ENCODE measurements at regions not wholly inside any gene's neighbourhood (a gene's known extent, or its start where the extent isn't known, plus 50 kb on each side); places are given as distances from the start of the nearest gene placed in this dataset.

DNA sequence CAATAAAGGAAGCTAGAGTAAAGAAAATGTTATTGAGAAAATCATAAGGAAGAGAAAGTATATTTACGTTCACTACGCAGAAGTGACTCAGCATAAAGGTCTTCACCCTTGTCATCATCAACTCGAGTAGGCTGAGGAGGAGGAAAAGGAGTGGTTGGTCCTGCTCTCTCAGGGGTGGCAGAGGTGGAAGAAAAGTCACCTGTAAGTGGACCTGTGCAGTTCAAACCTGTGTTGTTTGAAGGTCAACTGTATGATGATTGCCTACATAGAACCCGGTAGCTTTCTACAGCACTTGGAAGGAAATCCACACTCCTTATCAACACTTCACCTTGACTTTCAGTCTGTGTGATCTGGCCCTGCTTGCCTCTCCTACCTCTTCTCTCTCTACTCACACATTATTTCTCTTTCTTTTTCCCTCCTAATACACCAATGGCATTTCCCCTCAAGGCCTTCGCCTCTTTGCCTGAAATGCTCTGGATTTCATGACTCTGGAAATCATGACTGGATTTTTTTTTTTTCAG lies 109.3 kb upstream of the CPEB4 start:
- in situ Hi-C loops (cut with HindIII; ENCODE audit: extremely low pct_ligation_motif_present, low pct_unique_long_range_greater_than_20kb) (no loop called here), intact Hi-C loops (cut with micrococcal nuclease; ENCODE audit: unreplicated experiment) (no loop called here)
- H3K9me3 ChIP-seq (ENCODE audit: low read length): no peaks in the 10 kb centered on the region
- no peaks in the 10 kb centered on the region for H4K20me1 ChIP-seq (ENCODE audit: insufficient read depth, low read length)
- no peak overlapping the region for H3K27ac ChIP-seq (ENCODE audit: extremely low read length, insufficient read depth, low read length)
- 82% methylated on average over 5 of the region's 5 CpGs for WGBS (ENCODE audit: low lambda C conversion rate)
- no peak overlapping the region for H3K4me2 ChIP-seq (ENCODE audit: low read depth, low read length)
- ATAC-seq (no peak), DNase-seq (ENCODE audit: low spot score) (no peak), FAIRE-seq (no peak)
- no peak overlapping the region for H2AFZ ChIP-seq (ENCODE audit: low read length)
- H3K79me2 ChIP-seq (ENCODE audit: insufficient read depth, low read length): no peaks in the 10 kb centered on the region
- TF ChIP-seq, protein P1, sequence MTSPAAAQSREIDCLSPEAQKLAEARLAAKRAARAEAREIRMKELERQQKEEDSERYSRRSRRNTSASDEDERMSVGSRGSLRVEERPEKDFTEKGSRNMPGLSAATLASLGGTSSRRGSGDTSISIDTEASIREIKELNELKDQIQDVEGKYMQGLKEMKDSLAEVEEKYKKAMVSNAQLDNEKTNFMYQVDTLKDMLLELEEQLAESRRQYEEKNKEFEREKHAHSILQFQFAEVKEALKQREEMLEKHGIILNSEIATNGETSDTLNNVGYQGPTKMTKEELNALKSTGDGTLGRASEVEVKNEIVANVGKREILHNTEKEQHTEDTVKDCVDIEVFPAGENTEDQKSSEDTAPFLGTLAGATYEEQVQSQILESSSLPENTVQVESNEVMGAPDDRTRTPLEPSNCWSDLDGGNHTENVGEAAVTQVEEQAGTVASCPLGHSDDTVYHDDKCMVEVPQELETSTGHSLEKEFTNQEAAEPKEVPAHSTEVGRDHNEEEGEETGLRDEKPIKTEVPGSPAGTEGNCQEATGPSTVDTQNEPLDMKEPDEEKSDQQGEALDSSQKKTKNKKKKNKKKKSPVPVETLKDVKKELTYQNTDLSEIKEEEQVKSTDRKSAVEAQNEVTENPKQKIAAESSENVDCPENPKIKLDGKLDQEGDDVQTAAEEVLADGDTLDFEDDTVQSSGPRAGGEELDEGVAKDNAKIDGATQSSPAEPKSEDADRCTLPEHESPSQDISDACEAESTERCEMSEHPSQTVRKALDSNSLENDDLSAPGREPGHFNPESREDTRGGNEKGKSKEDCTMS (CRISPR knock-in tag; conservative IDR thresholded peaks at IDR 0.05): no peak
- TF ChIP-seq NFE2L2 (IDR thresholded peaks at IDR 0.05; ENCODE audit: low read length) (peak; percentile 72), ZSCAN31 (CRISPR knock-in tag; IDR thresholded peaks at IDR 0.05; ENCODE audit: low read depth) (no peak)
- no peak overlapping the region for H3K9ac ChIP-seq (ENCODE audit: insufficient read depth, low read depth, low read length)
- no peaks in the 10 kb centered on the region for H3K27me3 ChIP-seq (ENCODE audit: control insufficient read depth in 1 of 2, insufficient read depth in 2 of 2, low read length in 2 of 2)
- no TSS peak for BruUV-seq (replicated peaks)
- ChIA-PET CTCF (ENCODE audit: low intra/inter-chr PET ratio, low total read pairs) (no interaction called here), POLR2A (no interaction called here)
- no peak overlapping the region for H3K4me3 ChIP-seq (replicated peaks in 1 of 3; ENCODE audit: insufficient read depth in 1 of 3, low read depth in 2 of 3, low read length in 3 of 3)
- H3K4me1 ChIP-seq (ENCODE audit: insufficient read depth, low read length): peaks cover 57% of the 10 kb centered on the region
- no peaks in the 10 kb centered on the region for H3K36me3 ChIP-seq (replicated peaks in 1 of 2; ENCODE audit: control insufficient read depth in 1 of 2, insufficient read depth in 2 of 2, low read length in 2 of 2)

DNA sequence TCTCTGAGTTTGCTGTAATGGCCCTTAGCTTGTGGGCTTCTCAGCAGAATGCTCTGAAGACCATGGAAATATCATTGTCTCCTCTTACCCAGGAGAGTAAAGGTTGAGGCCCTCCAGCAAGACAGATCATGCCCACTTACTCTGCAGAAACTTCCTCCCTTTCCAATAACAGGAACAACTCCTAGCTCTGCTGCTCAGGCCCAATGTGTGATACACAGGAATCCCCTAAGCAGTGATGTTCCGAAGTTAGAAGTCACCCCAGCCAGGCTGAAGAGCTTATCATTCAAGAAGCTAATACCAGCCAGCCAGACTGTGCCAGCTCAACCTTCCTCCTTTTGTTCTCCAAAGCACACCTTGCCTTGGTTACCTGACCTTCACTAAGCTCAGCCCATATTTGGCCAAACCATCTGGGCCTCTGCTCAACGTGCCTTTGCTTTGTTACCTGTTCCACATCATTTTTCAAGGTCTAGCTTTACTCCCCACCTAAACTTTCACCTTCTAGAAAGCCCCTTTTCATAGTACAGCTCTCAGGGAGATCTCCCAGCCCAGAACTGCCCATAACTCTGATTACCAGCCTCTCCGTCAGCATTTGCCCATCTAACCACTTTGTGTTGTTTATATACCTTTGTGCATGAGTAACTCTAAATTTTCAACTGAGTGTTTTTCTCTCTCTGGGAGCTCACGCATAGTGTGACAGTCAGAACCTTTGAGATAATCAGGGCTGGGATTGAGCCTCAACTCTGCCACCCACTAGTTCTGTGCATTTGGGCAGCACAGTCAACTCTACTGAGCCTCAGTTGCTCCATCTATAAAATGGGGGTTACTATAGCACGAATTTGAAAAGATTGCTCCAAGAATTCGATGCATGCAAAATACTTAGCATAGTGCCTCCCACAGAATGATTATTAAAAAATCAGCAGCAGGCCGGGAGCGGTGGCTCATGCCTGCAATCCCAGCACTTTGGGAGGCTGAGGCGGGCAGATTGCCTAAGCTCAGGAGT lies 107.6 kb upstream of the CPEB4 start:
- H3K4me3 ChIP-seq (replicated peaks in 1 of 3; ENCODE audit: insufficient read depth in 1 of 3, low read depth in 2 of 3, low read length in 3 of 3): no peak overlapping the region
- intact Hi-C loops (cut with micrococcal nuclease; ENCODE audit: unreplicated experiment) (no loop called here), in situ Hi-C loops (cut with HindIII; ENCODE audit: extremely low pct_ligation_motif_present, low pct_unique_long_range_greater_than_20kb) (no loop called here)
- BruUV-seq (replicated peaks): no TSS peak
- H3K4me1 ChIP-seq (ENCODE audit: insufficient read depth, low read length): peaks cover 57% of the 10 kb centered on the region
- POLR2A ChIA-PET: interaction anchor here (1.1 to 1.5 kb wide), 3 partner anchors 9 to 16 kb away, joined by 3 to 5 read pairs (median 4); no protein-coding TSS in a partner anchor
- no peaks in the 10 kb centered on the region for H3K36me3 ChIP-seq (replicated peaks in 1 of 2; ENCODE audit: control insufficient read depth in 1 of 2, insufficient read depth in 2 of 2, low read length in 2 of 2)
- H3K27me3 ChIP-seq (ENCODE audit: control insufficient read depth in 1 of 2, insufficient read depth in 2 of 2, low read length in 2 of 2): no peaks in the 10 kb centered on the region
- ATAC-seq (no peak), DNase-seq (ENCODE audit: low spot score) (no peak), FAIRE-seq (no peak)
- no peak overlapping the region for H3K4me2 ChIP-seq (ENCODE audit: low read depth, low read length)
- TF ChIP-seq, protein P2, sequence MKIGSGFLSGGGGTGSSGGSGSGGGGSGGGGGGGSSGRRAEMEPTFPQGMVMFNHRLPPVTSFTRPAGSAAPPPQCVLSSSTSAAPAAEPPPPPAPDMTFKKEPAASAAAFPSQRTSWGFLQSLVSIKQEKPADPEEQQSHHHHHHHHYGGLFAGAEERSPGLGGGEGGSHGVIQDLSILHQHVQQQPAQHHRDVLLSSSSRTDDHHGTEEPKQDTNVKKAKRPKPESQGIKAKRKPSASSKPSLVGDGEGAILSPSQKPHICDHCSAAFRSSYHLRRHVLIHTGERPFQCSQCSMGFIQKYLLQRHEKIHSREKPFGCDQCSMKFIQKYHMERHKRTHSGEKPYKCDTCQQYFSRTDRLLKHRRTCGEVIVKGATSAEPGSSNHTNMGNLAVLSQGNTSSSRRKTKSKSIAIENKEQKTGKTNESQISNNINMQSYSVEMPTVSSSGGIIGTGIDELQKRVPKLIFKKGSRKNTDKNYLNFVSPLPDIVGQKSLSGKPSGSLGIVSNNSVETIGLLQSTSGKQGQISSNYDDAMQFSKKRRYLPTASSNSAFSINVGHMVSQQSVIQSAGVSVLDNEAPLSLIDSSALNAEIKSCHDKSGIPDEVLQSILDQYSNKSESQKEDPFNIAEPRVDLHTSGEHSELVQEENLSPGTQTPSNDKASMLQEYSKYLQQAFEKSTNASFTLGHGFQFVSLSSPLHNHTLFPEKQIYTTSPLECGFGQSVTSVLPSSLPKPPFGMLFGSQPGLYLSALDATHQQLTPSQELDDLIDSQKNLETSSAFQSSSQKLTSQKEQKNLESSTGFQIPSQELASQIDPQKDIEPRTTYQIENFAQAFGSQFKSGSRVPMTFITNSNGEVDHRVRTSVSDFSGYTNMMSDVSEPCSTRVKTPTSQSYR (CRISPR knock-in tag; IDR thresholded peaks at IDR 0.05; ENCODE audit: borderline replicate concordance): no peak
- TF ChIP-seq ZNF629 (CRISPR knock-in tag; conservative IDR thresholded peaks at IDR 0.05): peak; percentile 83
- TF ChIP-seq ZMAT3 (CRISPR knock-in tag; conservative IDR thresholded peaks at IDR 0.05): no peak
- no peak for TF ChIP-seq PHB2 (IDR thresholded peaks at IDR 0.05; ENCODE audit: partially characterized antibody)
- no peaks in the 10 kb centered on the region for H3K9me3 ChIP-seq (ENCODE audit: low read length)
- WGBS (ENCODE audit: low lambda C conversion rate): 90% methylated on average over 9 of the region's 9 CpGs
- CTCF ChIA-PET (ENCODE audit: low intra/inter-chr PET ratio, low total read pairs): no interaction called here
- no peak overlapping the region for H3K27ac ChIP-seq (ENCODE audit: extremely low read length, insufficient read depth, low read length)
- H3K79me2 ChIP-seq (ENCODE audit: insufficient read depth, low read length): no peaks in the 10 kb centered on the region
- no peak overlapping the region for H2AFZ ChIP-seq (ENCODE audit: low read length)
- no peaks in the 10 kb centered on the region for H4K20me1 ChIP-seq (ENCODE audit: insufficient read depth, low read length)
- no peak overlapping the region for H3K9ac ChIP-seq (ENCODE audit: insufficient read depth, low read depth, low read length)

Data from HepG2 (cell line).